Ectodermal cell (in vitro differentiated cells): ENCODE measurements at regions not wholly inside any gene's neighbourhood (a gene's known extent, or its start where the extent isn't known, plus 50 kb on each side); places are given as distances from the start of the nearest gene placed in this dataset.

ENCODE experiments used
- H3K27ac ChIP-seq: 2 replicates; pipeline ENCODE4 v1.7.0; 2013; ENCODE audit warnings: mild to moderate bottlenecking, low read depth, low read length; ENCODE audit not compliant: insufficient read depth, poor library complexity, severe bottlenecking
- H3K27me3 ChIP-seq: 2 replicates; pipeline ENCODE4 v1.7.0; 2013; ENCODE audit warnings: mild to moderate bottlenecking, low read length; ENCODE audit not compliant: insufficient read depth, control insufficient read depth, poor library complexity, severe bottlenecking
- H3K36me3 ChIP-seq: one replicate; pipeline ENCODE4 v1.7.0; 2013; ENCODE audit warnings: low read length; ENCODE audit not compliant: control insufficient read depth, insufficient read depth
- H3K4me1 ChIP-seq: one replicate; pipeline ENCODE4 v1.7.0; 2013; ENCODE audit warnings: low read length; ENCODE audit not compliant: control insufficient read depth, insufficient read depth
- H3K4me3 ChIP-seq: 2 replicates; pipeline ENCODE4 v1.7.0; 2013; ENCODE audit warnings: low read depth, low read length, control low read depth; ENCODE audit not compliant: insufficient read depth
- H3K9me3 ChIP-seq: 2 replicates; pipeline ENCODE4 v1.7.0; 2013; ENCODE audit warnings: mild to moderate bottlenecking, low read length, moderate library complexity; ENCODE audit not compliant: control insufficient read depth
- WGBS, 2 experiments: methylation state at CpG; one replicate each; pipeline ENCODE4 v1.1.7; 2013; ENCODE audit warnings: missing lambda C conversion rate in 2 of 2; 5-methylcytosine and 5-hydroxymethylcytosine counted together

DNA sequence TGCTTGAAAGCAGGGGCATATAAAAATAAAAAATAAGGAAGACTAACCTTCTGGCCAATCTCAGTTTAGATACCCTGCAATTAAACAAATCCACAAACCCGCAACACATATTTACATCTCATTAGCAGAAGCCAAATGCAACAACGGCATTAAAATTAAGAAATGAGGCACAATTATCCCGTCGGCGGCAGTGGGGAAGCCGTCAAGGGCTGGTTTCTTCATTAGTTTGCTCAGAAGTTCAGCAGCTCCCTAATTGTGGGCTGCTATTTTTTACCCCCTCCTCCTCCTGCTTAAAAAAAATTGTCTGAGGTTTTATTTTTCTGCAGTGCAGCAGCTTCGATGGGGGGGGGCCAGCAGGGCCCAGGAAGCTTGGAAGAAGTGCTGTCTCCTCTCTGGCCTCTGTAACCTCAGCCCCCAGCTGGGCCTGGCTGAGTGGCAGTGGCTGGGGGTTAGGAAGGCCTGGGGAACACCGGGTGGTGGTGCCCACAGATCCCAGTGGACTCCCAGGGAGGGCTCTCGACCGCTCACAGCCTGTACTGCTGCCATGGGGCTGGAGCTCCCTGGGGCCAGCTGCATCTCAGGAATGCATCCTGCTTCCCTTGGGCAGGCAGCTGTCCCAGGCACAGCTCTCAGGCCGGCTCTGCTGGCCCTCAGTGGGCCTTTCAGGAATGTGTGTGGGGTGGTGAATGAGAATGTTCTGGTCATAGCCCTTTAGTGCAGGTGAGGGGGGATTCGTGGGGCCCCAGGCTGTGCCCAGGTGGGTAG, 148.7 kb upstream of the B3GAT1 start:
- Histone ChIP-seq H3K4me3 (no peak overlapping the region), H3K27me3 (no peaks in the 10 kb centered on the region), H3K9me3 (no peaks in the 10 kb centered on the region), H3K36me3 (no peaks in the 10 kb centered on the region), H3K4me1 (peaks cover 23% of the 10 kb centered on the region), H3K27ac (peak overlapping the region; percentile 16)
- 72 to 74% methylated on average over 12 of the region's 12 CpGs for WGBS, 2 experiments

- H3K27ac ChIP-seq: no peak overlapping the region
- no peaks in the 10 kb centered on the region for H3K36me3 ChIP-seq
- H3K4me1 ChIP-seq: peaks cover 23% of the 10 kb centered on the region
- H3K9me3 ChIP-seq: no peaks in the 10 kb centered on the region
- no peak overlapping the region for H3K4me3 ChIP-seq
- H3K27me3 ChIP-seq: no peaks in the 10 kb centered on the region
- WGBS, 2 experiments: 71 to 73% methylated on average over 5 to 6 of the region's 6 CpGs
Measured at GRCh38 chr11:134560066-134560465, 148.0 kb upstream of the B3GAT1 start.

DNA sequence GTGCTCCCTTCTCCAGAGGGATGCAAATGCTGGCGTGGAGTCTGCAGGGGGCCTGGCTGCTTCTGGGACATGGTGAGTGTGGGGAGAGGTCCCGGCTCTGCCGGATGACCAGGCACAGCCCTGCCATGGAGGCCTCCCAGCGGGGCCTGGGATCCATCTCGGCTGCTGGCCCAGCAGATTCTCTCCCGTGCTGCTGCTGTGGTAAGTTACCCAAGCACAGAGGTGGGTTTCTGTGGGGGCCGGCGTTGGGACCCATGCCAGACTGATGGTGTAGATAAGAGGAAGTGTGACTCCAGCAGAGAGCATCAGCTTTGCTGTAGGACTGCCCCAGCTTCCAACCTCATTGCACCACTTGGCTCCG, 147.5 kb upstream of the B3GAT1 start:
- no peaks in the 10 kb centered on the region for H3K36me3 ChIP-seq
- H3K27me3 ChIP-seq: no peaks in the 10 kb centered on the region
- H3K9me3 ChIP-seq: no peaks in the 10 kb centered on the region
- 78 to 80% methylated on average over 9 of the region's 9 CpGs for WGBS, 2 experiments
- no peak overlapping the region for H3K4me3 ChIP-seq
- peaks cover 23% of the 10 kb centered on the region for H3K4me1 ChIP-seq
- no peak overlapping the region for H3K27ac ChIP-seq

DNA sequence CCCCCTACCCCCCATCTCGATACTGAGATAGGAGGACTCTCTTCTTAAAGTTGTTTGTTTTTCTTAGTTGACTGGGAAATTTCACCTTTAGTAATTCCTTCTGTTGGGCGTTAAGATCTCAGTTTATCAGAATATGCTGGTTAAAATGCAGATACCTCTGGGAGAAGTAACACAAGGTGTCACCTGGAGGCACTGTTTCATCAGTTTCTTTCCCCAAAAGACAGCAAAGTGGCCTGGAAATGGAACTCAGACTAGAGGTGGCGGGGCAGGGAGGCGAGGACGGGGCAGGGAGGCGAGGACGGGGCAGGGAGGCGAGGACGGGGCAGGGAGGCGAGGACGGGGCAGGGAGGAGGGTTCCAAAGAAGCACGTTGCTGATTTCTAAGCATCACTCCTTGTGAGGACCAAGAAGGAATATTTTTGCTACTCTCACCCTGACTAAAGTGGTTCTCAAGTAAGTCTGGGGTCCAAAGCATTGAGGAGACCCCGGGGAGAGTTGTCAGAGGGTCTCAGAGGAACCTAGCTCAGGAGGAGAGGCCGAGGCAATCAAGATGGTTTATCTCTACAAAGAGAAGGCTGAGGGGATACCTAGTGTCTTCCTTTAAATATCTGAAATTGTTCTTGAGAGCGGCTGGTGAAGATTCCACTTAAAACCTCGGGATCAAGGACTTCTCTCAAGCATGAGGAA, 147.0 kb upstream of the B3GAT1 start:
- Histone ChIP-seq H3K4me1 (peaks cover 23% of the 10 kb centered on the region), H3K4me3 (no peak overlapping the region), H3K36me3 (no peaks in the 10 kb centered on the region), H3K9me3 (no peaks in the 10 kb centered on the region), H3K27me3 (no peaks in the 10 kb centered on the region), H3K27ac (no peak overlapping the region)
- 91 to 93% methylated on average over 16 of the region's 16 CpGs for WGBS, 2 experiments

DNA sequence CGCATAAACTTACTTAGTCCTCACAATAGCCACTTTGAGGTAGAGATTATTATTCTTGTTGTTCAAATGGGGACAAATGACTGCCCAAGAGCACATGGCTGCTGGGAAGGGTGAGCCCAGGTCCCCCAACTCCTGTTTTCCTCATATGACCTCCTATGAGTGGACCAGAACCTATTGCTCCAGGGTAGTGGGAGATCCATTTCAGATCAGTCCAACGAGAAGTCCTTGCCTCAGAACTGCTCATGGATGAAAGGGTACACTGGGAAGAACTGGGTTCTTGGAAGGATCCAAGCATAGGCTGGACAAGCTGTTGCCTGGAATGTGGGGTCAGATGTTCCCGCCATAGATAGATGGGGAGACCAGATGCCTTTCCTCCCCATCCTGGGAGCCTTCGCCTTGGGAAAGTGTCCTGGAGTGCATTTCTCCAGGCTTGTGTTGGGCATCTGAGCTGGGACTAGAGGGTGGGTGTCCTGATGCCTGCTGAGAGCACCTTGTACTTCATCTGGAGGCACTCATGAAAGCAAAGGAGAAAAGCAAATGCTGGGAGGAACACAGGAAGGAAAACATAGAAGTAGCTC, 146.3 kb upstream of the B3GAT1 start:
- Histone ChIP-seq H3K27me3 (no peaks in the 10 kb centered on the region), H3K9me3 (no peaks in the 10 kb centered on the region), H3K36me3 (no peaks in the 10 kb centered on the region), H3K4me1 (peaks cover 23% of the 10 kb centered on the region), H3K4me3 (no peak overlapping the region), H3K27ac (no peak overlapping the region)
- WGBS, 2 experiments: 90 to 92% methylated on average over 3 to 4 of the region's 4 CpGs

DNA sequence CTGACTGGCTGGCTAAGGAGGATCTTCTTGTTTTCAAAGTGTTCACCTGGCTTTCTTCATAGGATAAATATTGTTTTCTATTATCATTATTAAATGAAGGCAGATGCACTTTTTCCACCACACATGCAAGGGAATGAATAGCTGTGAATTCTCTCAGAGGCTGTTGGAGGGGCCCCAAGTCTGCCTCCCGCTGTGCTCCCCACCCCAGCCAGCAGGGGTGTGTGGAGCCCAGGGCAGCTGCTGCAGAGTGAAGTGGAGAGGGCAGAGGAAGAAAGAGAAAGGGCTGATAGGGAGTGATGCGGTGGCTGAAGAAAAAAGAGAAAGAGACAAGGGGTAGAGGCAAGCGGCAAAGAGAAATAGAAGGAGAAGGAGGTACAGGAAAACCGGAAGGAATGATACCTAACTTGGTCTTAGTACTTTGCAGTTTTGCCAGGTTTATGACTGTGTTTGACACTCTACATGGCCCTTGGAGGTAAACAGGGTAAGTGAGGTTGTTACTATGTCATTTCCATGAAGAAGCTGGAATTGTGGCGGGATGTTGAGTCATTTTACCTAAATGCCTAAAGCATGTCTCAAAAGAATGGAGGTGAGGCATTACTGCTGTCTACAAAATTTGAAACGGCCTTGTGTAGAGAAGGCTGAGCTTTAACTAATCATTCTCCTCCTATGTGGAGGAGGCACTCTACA, 145.7 kb upstream of the B3GAT1 start:
- no peak overlapping the region for H3K27ac ChIP-seq
- 89 to 92% methylated on average over 6 of the region's 6 CpGs for WGBS, 2 experiments
- no peaks in the 10 kb centered on the region for H3K36me3 ChIP-seq
- no peaks in the 10 kb centered on the region for H3K27me3 ChIP-seq
- peaks cover 20% of the 10 kb centered on the region for H3K4me1 ChIP-seq
- no peak overlapping the region for H3K4me3 ChIP-seq
- H3K9me3 ChIP-seq: no peaks in the 10 kb centered on the region

DNA sequence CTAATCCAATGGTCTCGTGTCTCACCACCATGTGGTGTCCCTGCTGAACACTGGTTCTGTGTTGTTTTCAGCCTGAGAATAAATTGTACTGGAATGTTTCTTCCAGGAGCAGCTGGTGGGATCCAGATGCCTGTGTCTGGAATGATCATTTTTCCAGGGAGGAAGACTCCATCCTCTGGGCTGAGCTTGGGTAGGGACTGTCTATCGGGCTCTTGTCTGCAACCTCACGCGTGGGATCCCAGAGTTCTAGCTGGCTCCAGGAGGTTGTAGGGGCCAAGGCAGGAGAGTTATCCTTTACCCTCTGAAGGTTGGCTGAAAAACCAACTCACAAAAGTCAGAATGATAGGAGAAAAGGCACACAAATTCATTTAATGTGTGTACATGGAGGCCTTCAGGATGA, 144.1 kb upstream of the B3GAT1 start:
- H3K4me1 ChIP-seq: peaks cover 8% of the 10 kb centered on the region
- H3K4me3 ChIP-seq: no peak overlapping the region
- no peak overlapping the region for H3K27ac ChIP-seq
- 95 to 97% methylated on average over 4 of the region's 4 CpGs for WGBS, 2 experiments
- no peaks in the 10 kb centered on the region for H3K27me3 ChIP-seq
- H3K36me3 ChIP-seq: no peaks in the 10 kb centered on the region
- H3K9me3 ChIP-seq: no peaks in the 10 kb centered on the region

- H3K4me3 ChIP-seq: no peak overlapping the region
- H3K9me3 ChIP-seq: no peaks in the 10 kb centered on the region
- H3K27ac ChIP-seq: no peak overlapping the region
- peaks cover 7% of the 10 kb centered on the region for H3K4me1 ChIP-seq
- no peaks in the 10 kb centered on the region for H3K36me3 ChIP-seq
- H3K27me3 ChIP-seq: no peaks in the 10 kb centered on the region
- 97% methylated on average over 7 of the region's 7 CpGs for WGBS, 2 experiments
Measured at GRCh38 chr11:134555510-134555909, 143.5 kb upstream of the B3GAT1 start.

GRCh38 chr11:134554861-134555260, 142.8 kb upstream of the B3GAT1 start:
- 91 to 93% methylated on average over 3 of the region's 3 CpGs for WGBS, 2 experiments
- no peaks in the 10 kb centered on the region for H3K9me3 ChIP-seq
- H3K27me3 ChIP-seq: no peaks in the 10 kb centered on the region
- H3K27ac ChIP-seq: no peak overlapping the region
- peaks cover 2% of the 10 kb centered on the region for H3K4me1 ChIP-seq
- H3K4me3 ChIP-seq: no peak overlapping the region
- no peaks in the 10 kb centered on the region for H3K36me3 ChIP-seq

- 89% methylated on average over 6 of the region's 6 CpGs for WGBS, 2 experiments
- Histone ChIP-seq H3K9me3 (no peaks in the 10 kb centered on the region), H3K4me1 (no peaks in the 10 kb centered on the region), H3K36me3 (no peaks in the 10 kb centered on the region), H3K27me3 (no peaks in the 10 kb centered on the region), H3K27ac (no peak overlapping the region), H3K4me3 (no peak overlapping the region)
Measured at GRCh38 chr11:134554106-134554505, 142.1 kb upstream of the B3GAT1 start.
